AG10803 (cell line): ENCODE measurements at regions not wholly inside any gene's neighbourhood (a gene's known extent, or its start where the extent isn't known, plus 50 kb on each side); places are given as distances from the start of the nearest gene placed in this dataset.

Experiments used
- DNase-seq: peaks from one replicate; pipeline ENCODE4 v3.0.0; 2010; ENCODE audit warnings: low read depth
- H3K4me3 ChIP-seq: 2 replicates; pipeline ENCODE4 v1.5.1; 2011; ENCODE audit warnings: mild to moderate bottlenecking, low read length, control low read depth
- CTCF ChIP-seq: conservative IDR thresholded peaks from 2 replicates; pipeline ENCODE4 v1.5.1; 2011; ENCODE audit warnings: mild to moderate bottlenecking, low read length, control low read depth, inconsistent platforms

GRCh38 chr5:174315471-174315870 is 270.0 kb downstream of the NSG2 start:
- no peak overlapping the region for H3K4me3 ChIP-seq
- no peak for DNase-seq
- TF ChIP-seq CTCF = no peak

- no peak for DNase-seq
- no peak for TF ChIP-seq CTCF
- H3K4me3 ChIP-seq = no peak overlapping the region
These were observed 270.4 kb downstream of the NSG2 start for GRCh38 chr5:174315871-174316270.

- DNase-seq = no peak
- no peak overlapping the region for H3K4me3 ChIP-seq
- TF ChIP-seq CTCF = no peak
These were observed 270.8 kb downstream of the NSG2 start for GRCh38 chr5:174316326-174316725.

- peak; percentile 79 for TF ChIP-seq CTCF
- H3K4me3 ChIP-seq = no peak overlapping the region
- peak; percentile 40 for DNase-seq
These were observed 271.9 kb downstream of the NSG2 start for GRCh38 chr5:174317256-174317894.

GRCh38 chr5:174318578-174318977 is 273.1 kb downstream of the NSG2 start:
- no peak for TF ChIP-seq CTCF
- H3K4me3 ChIP-seq = no peak overlapping the region
- no peak for DNase-seq

- H3K4me3 ChIP-seq = no peak overlapping the region
- no peak for DNase-seq
- TF ChIP-seq CTCF = no peak
These were observed 274.0 kb downstream of the NSG2 start for GRCh38 chr5:174319551-174319950.

- no peak for TF ChIP-seq CTCF
- H3K4me3 ChIP-seq = no peak overlapping the region
- no peak for DNase-seq
These were observed 274.5 kb downstream of the NSG2 start for GRCh38 chr5:174320051-174320450.
